HG03139 (cell line): ENCODE measurements at regions not wholly inside any gene's neighbourhood (a gene's known extent, or its start where the extent isn't known, plus 50 kb on each side); places are given as distances from the start of the nearest gene placed in this dataset.
"Not testable (repeated sequence)": the region's sequence is repeated elsewhere in the genome, so short reads cannot be mapped to it uniquely, and the experiment has no call there.

Experiments
- ATAC-seq: cut with Tn5 transposase; IDR thresholded peaks from one replicate; pipeline ENCODE4 v1.9.1; 2021; ENCODE audit not compliant: unreplicated experiment

- ATAC-seq = no peak
Observed at GRCh38 chr10:109115179-109115578, 808.1 kb downstream of the XPNPEP1 start.

GRCh38 chr10:109114579-109114978, 808.7 kb downstream of the XPNPEP1 start:
- ATAC-seq = no peak

GRCh38 chr10:109106604-109107003, 816.7 kb downstream of the XPNPEP1 start:
- ATAC-seq = no peak

GRCh38 chr10:109105725-109106124, 817.6 kb downstream of the XPNPEP1 start:
- ATAC-seq = no peak

GRCh38 chr10:109104806-109105205, 818.5 kb downstream of the XPNPEP1 start:
- ATAC-seq = no peak

- no peak for ATAC-seq
Observed at GRCh38 chr10:109103278-109103677, 820.0 kb downstream of the XPNPEP1 start.

GRCh38 chr10:109089779-109090178, 833.5 kb downstream of the XPNPEP1 start:
- ATAC-seq = no peak

- ATAC-seq = no peak
Observed at GRCh38 chr10:109071539-109071938, 851.8 kb downstream of the XPNPEP1 start.

GRCh38 chr10:109070492-109070891, 852.8 kb downstream of the XPNPEP1 start:
- ATAC-seq = no peak

GRCh38 chr10:109067031-109067430, 856.3 kb downstream of the XPNPEP1 start:
- no peak for ATAC-seq

GRCh38 chr10:109065821-109066220, 857.5 kb downstream of the XPNPEP1 start:
- ATAC-seq = no peak

- peak; percentile 55 for ATAC-seq
Observed at GRCh38 chr10:109062371-109062770, 860.9 kb downstream of the XPNPEP1 start.

GRCh38 chr10:109055243-109055642, 868.1 kb downstream of the XPNPEP1 start:
- ATAC-seq = no peak

GRCh38 chr10:109047856-109048255, 875.5 kb downstream of the XPNPEP1 start:
- no peak for ATAC-seq

GRCh38 chr10:109046427-109046826, 876.9 kb downstream of the XPNPEP1 start:
- ATAC-seq = not testable (repeated sequence)

- no peak for ATAC-seq
Observed at GRCh38 chr10:109040622-109041021, 882.7 kb downstream of the XPNPEP1 start.

- no peak for ATAC-seq
Observed at GRCh38 chr10:109037978-109038377, 885.3 kb downstream of the XPNPEP1 start.

- ATAC-seq = no peak
Observed at GRCh38 chr10:109030581-109031210, 892.6 kb downstream of the XPNPEP1 start.

GRCh38 chr10:109029870-109030269, 893.4 kb downstream of the XPNPEP1 start:
- no peak for ATAC-seq

- no peak for ATAC-seq
Observed at GRCh38 chr10:109027534-109028185, 895.7 kb downstream of the XPNPEP1 start.

- no peak for ATAC-seq
Observed at GRCh38 chr10:109025172-109025571, 898.1 kb downstream of the XPNPEP1 start.

- ATAC-seq = no peak
Observed at GRCh38 chr10:109022417-109023049, 900.8 kb downstream of the XPNPEP1 start.
